C1 segment of cervical spinal cord (tissue), 14 donors: ENCODE measurements at regions not wholly inside any gene's neighbourhood (a gene's known extent, or its start where the extent isn't known, plus 50 kb on each side); places are given as distances from the start of the nearest gene placed in this dataset.

ENCODE experiments used
- DNase-seq, 14 donors: peaks; one replicate each; lab custom pipeline; 2025; lab: John Stamatoyannopoulos, UW

GRCh38 chr10:4267086-4267773 is 482.2 kb upstream of the KLF6 start:
- no peak for DNase-seq

- DNase-seq: no peak
Measured at GRCh38 chr10:4266416-4267085, 481.5 kb upstream of the KLF6 start.

- DNase-seq: no peak
Measured at GRCh38 chr10:4265964-4266363, 481.0 kb upstream of the KLF6 start.

GRCh38 chr10:4264209-4264865 is 479.3 kb upstream of the KLF6 start:
- DNase-seq: no peak

DNA sequence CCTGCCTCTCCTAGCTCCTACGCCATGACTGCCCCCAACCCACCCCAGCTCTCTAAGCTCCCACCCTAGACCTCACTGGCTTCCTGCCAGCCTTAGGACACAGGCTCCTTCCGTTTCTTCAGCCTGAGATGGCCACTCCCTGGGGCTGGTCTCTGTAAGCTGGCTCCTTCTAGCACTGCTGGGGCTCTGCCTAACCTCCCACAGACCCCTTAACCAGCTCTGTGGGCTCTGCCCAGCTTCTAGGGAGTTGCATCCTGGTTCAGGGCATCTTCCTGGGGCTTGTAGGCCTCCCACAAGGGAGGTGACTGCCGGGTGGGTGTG is 478.6 kb upstream of the KLF6 start:
- DNase-seq: no peak

- DNase-seq: no peak
Measured at GRCh38 chr10:4262870-4263600, 478.0 kb upstream of the KLF6 start.

- DNase-seq: no peak
Measured at GRCh38 chr10:4262449-4262848, 477.4 kb upstream of the KLF6 start.

GRCh38 chr10:4260483-4261124 is 475.6 kb upstream of the KLF6 start:
- no peak for DNase-seq

DNA sequence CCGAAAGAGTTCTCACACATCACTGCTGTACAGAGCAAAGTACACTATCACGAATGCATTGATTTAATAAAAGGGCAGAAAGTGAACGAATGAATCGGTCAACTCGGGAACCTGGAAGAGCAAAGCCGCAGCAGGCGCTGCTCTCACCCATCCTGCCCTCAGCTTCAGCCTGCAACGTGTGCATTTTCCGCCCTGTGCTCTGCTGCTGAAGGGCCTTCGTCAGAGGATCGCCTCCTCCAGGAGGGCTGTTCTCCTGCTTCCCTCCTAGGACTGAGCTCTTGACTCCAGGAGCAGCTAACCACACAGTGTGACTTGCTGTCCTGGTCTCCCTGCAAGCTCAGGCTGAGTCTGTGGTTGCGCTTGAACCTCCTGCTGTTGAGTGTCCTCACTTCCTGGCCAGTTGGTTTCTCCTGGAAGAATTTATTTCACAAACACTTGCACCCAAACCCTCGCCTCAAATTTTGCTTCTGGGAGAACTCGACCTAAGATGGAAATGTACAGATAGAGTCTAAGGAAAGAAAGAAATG is 473.0 kb upstream of the KLF6 start:
- DNase-seq: no peak

GRCh38 chr10:4256971-4257370 is 472.0 kb upstream of the KLF6 start:
- no peak for DNase-seq

GRCh38 chr10:4255751-4256150 is 470.7 kb upstream of the KLF6 start:
- DNase-seq: no peak

DNA sequence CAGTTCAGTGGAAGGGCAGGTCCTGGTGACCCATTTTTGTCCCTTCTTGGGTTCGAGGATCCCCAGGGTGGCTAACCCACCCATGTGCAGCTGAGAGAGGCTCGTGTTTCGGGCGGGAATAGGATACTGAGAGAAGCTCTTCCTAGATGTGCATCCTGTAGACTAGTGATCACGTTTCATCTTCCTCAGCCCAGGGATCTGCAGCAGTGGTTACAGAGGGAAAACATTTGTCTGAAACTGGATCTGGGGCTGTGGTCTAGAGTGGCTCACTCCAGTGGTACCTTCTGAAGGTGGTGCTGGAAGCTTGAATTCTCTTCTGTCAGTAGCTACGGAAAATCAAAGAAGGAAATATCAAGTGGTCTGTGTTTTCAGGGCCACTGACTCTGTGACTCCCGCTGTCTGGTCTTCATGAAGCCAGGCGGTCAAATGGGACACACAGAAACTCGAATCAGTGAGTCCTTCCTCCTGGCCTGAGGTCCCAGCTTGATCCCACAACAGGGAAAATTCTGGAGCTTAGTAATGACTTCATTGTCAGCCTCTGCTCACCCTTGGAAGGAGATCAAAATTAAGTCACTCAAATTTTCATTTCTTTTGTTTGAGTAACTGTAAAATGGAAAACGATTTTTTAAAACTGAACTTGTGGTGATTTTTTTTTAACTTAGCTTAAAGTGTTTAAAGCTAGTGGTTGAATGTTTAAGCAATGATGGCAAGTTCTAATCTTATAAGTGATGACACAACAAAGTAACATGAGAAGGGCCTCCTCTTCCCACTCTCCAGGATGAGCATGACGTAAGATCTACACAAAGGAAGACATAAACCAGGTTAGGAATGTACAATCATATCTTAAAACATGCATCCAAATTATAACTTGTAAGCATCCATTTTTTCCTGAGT is 469.3 kb upstream of the KLF6 start:
- no peak for DNase-seq

DNA sequence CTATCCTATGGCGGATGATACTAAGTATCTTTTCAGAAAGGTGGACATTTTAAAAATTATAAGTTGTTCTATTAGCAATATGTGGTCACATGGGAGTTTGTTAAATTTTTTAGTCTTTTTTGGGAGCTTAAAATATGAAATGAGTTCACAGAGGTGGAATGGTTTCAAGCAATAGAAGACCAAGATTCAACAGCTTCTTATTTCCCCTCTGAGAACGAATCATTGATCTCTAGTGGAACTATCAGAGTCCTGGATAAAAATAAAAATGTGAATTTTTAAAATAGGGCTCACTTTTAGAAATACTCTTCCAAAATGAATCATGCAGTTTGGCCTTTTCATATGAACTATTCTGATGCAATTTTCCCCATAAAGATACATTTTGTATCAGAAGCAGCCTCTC is 467.7 kb upstream of the KLF6 start:
- no peak for DNase-seq

- no peak for DNase-seq
Measured at GRCh38 chr10:4250587-4250887, 465.5 kb upstream of the KLF6 start.

DNA sequence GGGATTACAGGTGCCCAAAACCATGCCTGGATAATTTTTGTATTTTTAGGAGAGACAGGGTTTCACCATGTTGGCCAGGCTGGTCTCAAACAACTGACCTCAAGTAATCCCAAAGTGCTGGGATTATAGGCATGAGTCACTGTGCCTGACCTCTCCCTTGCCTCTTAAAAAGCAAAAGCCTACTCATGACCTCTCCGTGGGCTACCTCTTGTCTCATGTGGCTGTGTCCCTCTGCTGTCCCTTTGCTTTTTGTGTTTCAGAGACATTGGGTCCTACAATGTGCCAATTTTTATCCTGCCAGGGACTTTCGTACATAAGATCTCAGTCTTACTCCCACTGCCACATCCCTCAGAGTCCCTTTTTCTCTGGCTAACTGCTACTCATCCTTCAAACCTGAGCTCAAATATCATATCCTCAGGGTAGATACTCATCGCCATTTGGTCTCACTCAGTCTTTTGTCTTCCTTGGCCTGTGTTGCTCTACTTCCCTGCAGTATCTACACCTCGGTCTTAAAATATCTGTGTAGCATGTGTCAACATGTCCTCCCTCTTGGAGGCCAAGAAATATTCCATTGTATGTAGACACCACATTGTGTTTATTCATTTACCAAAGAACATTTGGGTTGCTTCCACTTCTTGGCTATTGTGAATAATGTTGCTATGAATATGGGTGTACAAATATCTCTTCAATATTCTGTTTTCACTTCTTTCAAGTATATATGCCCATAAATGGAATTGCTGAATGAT is 465.0 kb upstream of the KLF6 start:
- no peak for DNase-seq

- DNase-seq: no peak
Measured at GRCh38 chr10:4247379-4247778, 462.4 kb upstream of the KLF6 start.

DNA sequence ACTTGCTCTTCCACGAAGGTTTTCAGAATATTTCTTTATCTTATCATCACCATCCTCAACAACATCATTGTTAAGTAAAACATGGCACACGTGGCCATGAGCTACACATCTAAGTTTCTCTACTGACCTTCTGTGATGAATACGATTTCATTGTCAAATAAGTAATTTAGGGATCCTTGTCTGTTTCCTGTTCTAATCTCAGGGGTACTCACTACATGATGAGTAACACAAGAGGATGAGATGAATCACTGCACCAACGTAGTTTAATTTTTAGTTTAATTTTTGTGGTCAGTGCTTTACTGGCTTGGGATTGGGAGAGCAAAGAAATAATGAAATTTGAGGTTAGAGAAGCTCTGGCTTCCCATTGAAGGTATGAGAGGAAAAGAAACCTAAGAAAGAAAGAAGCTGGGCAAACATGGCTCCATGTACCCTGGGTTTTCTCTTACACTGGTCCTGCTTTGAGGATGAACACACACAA is 461.9 kb upstream of the KLF6 start:
- no peak for DNase-seq

- DNase-seq: no peak
Measured at GRCh38 chr10:4243651-4244050, 458.6 kb upstream of the KLF6 start.

DNA sequence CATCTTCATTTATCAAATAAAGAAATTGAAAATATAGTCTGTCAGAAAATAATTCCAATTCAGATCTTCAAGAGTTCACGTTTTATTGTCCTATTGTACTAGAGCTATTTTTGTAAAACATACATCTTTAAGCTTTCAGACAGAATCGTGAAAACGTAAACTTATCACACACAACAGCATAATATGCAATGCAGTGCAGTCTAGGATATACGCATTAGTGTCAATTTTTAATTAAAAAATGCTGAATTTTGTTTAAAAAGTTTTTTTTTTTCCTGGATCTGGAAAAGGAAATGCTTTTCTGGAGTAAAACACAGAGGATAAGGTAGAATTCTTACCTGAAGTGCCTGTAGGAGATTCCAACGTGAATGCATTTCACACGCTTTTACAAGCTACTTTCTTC is 458.2 kb upstream of the KLF6 start:
- DNase-seq: no peak

- DNase-seq: no peak
Measured at GRCh38 chr10:4242561-4243035, 457.6 kb upstream of the KLF6 start.
